GM18909 (cell line): ENCODE measurements at regions not wholly inside any gene's neighbourhood (a gene's known extent, or its start where the extent isn't known, plus 50 kb on each side); places are given as distances from the start of the nearest gene placed in this dataset.
"Not testable (repeated sequence)": the region's sequence is repeated elsewhere in the genome, so short reads cannot be mapped to it uniquely, and the experiment has no call there.

Source experiments
- ATAC-seq: cut with Tn5 transposase; IDR thresholded peaks from one replicate; pipeline ENCODE4 v1.9.1; 2021; ENCODE audit warnings: mild to moderate bottlenecking; ENCODE audit not compliant: unreplicated experiment, poor library complexity

DNA sequence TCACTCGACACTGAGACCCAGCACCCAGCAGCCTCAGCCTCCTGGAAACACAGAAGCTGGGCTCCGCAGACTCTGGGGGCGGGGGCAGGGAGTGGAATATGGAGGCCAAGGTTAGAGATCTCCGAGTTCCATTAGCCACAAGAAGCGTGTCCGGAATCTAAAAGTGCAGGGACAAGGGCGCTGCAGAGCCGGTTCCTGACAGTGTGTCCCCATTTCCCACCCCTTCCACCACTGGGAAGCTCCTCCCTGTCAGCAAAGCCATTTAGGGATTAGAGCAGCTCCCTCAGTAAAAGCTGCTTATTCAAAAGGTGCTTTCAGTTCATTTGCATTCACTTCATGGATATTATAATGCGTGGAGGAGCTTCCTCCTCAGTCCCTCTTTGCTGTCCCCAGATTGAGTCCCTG, 74.1 kb upstream of the HSPA9 start:
- ATAC-seq: no peak

- no peak for ATAC-seq
Measured at GRCh38 chr5:138648841-138649240, 73.6 kb upstream of the HSPA9 start.

- no peak for ATAC-seq
Measured at GRCh38 chr5:138647794-138648410, 72.7 kb upstream of the HSPA9 start.

GRCh38 chr5:138647261-138647788, 72.1 kb upstream of the HSPA9 start:
- no peak for ATAC-seq

- ATAC-seq: no peak
Measured at GRCh38 chr5:138646671-138647070, 71.5 kb upstream of the HSPA9 start.

DNA sequence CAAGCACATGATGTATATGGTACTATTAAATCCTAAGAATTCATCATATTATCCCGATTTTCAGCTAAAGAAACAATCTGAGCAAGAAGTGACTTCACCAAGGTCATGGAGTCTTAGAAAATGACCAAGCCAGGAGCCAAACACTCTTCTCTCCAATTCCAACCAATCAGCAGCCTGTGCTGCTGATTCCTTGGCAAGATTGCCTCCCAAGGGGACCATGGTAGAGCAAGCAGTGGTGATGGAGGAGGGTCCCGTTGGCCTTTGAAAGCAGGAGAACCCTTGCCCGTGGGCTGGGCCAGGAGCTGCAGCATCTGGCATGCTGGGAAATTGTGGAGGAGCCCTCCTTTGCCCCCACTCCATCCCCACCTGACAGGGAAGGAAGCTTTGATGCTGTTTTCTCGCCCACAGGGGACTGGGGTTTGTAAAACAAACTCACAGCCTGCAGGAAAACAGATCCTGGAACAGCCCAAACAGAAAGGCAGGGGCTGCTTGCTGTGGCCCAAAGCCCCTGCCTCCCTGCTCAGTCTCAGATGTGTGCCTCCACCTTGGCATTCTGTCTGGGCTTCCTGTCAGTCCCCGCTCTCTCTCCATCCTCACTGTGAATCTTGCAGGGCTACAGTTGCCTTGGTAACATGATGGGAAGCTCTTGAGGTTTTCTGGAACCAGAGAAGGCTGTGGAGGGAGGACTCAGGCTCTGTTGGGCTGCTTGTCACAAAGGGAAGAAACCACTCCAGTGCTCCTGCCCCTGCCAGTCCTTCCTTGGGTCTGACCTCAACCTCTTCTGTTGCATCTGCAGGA, 70.8 kb upstream of the HSPA9 start:
- ATAC-seq: no peak

GRCh38 chr5:138643040-138643791, 68.0 kb upstream of the HSPA9 start:
- ATAC-seq: no peak

DNA sequence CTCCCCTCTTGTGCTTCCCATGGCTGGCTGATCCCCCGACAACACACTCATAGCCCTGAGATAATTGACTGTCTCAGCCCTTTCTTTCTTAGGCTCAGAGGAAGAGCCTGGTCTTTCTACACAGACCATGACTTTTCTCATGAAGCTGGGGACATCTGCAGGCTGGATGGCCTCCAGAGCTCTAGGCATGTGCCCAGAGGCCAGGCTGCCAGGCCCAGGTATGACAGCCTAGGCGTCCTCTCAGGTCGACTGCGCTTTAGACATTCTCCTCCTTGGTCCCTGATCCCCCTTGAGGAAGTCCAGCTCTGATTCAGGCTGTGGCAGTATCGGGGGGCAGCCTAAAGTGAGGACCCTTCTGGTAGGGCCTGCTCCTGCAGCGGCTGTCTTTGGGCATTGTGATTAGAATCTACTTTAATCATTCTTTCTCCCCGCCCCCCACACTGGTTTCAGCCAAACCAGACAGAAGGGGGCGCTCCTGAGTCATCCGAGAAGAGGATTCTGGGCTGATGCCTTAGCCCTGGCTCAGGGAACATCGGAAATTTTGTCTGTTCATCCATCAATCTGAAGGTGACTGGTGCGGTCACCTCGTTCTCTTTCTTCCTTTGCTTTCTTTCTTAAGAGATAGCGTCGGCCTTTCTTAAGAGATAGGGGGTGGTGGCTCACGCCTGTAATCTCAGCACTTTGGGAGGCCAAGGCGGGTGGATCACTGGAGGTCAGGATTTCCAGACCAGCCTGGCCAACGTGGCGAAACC, 66.5 kb upstream of the HSPA9 start:
- ATAC-seq: no peak

DNA sequence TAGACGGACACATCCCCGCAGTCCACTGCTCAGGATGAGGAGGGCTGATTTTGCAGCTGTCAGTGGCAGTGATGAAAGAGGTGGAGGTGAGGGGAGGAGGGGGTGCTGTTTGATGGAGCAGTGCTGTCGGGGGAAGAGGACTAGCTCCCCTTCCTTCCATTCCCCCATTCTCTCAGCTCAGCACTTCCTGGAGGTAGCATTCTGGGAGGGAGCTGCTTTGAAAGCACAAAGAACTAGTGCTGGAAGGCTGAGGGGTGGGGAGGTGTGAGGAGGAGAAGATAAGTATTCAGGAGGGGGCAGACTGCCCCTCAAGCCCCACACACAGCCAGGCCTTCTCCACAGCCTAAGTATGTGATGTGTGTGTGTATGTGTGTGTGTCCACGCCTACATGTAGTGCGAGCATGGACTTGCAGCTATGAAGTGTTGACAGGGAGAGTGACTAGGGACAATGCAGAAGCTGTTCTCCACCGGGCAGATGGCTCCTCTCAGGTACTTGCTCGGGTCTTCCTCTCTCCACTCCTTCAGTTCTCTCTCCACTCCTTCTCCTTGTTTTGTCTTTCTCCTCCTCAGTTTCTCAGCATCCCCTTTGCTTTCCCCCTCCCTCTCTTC, 65.5 kb upstream of the HSPA9 start:
- ATAC-seq: no peak

DNA sequence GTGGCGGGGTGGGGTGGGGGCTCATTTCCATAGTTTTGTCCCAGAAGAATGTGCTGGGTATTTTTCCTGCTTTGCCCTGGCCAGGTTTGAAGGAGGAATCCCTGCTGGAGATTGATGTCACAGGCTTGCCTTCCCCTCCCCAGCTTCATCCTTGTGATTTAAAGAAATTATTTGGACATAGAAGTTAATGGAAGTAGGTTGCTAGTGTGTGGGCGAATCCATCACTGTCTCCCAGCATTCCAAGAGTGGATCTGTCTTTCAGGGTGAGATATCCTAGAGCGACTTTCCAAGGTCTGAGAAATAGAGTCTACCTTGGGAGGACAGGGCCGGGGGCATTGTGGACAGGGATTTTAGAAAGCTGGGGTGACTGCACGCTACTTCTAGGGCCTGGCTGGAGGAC, 64.9 kb upstream of the HSPA9 start:
- ATAC-seq: no peak

GRCh38 chr5:138639326-138639725, 64.1 kb upstream of the HSPA9 start:
- ATAC-seq: no peak

DNA sequence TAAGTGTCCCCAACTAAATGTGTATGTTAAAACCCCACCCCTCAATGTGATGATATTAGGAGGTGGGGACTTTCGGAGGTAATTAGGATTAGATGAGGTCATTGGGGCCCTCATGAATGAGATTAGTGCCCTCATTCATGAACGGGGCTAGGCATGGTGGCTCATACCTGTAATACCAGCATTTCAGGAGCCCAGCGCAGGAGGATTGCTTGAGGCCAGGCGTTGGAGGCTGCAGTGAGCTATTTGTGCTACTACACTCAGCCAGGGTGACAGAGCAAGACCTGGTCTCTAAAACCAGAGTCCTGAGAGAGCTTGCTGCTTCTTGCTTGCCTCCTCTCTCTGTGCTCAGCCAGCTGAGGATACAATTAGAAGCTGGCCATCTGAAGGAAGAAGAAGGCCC, 62.1 kb upstream of the HSPA9 start:
- ATAC-seq: no peak

- no peak for ATAC-seq
Measured at GRCh38 chr5:138636398-138636944, 61.3 kb upstream of the HSPA9 start.

DNA sequence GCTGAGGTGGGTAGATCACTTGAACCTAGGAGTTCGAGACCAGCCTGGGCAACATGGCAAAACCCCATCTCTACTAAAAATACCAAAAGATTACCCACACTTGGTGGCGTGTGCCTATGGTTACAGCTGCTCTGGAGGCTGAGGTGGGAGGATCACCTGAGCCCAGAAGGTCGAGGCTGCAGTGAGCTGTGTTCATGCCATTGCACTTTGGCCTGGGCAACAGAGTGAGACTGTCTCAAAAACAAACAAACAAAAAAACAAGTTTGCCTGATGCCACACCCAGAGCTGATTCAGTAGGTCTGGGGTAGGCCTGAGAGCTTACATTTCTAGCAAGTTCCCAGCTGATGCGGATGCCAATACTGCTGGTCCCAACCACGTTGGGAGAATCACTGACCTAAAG, 60.5 kb upstream of the HSPA9 start:
- ATAC-seq: no peak

DNA sequence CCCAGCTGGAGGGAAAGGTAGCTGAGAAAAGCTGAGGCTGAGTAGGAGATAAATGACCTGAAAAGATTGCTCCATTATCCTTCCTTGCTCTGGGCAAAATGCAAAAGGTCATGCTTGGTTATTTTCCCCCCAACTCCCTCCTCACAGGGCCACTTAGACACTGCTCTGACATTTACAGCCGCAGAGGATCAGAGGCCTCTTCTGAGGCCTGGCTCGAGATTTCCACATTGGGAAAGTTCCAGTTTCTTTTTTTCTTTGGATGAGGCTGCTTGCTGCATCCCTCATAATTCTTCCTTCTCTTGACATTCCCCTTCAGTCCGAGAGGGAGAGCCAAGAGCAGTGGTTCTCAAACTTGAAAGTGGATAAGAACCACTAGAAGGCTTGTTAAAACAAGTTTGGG, 60.1 kb upstream of the HSPA9 start:
- no peak for ATAC-seq

DNA sequence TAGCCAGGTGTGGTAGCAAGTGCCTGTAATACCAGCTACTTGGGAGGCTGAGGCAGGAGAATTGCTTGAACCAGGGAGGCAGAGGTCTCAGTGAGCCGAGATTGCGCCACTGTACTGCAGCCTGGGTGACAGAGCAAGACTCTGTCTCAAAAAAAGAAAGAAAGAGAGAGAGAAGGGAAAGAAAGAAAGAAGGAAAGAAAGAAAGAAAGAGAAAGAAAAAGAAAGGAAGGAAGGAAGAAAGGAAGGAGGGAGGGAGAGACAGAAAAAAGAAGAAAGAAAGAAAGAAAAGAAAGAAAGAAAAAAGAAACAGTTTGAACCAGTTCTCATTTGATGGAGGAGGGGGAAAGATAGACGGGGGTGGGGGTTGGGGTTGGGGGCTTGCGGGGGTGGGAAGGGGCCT, 59.6 kb upstream of the HSPA9 start:
- not testable (repeated sequence) for ATAC-seq

DNA sequence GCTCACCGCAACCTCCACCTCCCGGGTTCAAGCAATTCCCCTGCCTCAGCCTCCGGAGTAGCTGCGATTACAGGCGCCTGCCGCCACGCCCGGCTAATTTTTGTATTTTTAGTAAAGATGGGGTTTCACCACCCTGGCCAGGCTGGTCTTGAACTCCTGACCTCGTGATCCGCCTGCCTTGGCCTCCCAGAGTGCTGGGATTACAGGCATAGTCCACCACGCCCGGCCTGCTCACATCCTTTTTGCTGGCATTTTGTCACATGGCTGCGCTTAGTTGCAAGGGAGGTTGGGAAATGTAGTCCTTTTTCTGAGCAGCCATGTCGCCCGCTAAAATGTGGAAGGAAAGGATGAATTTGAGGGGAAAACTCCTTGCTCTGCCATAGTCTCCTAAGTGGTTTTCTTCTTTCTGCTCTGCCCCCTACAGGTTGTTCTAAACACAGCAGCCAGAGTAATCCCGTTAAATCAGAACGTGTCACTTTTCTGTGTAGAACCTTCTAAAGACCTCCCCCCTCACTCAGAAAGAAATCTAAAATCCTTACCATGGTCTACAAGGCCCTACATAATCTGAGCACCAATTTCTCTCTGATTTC, 57.8 kb upstream of the HSPA9 start:
- ATAC-seq: no peak

GRCh38 chr5:138631096-138631928, 56.1 kb upstream of the HSPA9 start:
- ATAC-seq: no peak

- no peak for ATAC-seq
Measured at GRCh38 chr5:138629392-138629791, 54.2 kb upstream of the HSPA9 start.
